B cell (primary cell): ENCODE measurements at regions not wholly inside any gene's neighbourhood (a gene's known extent, or its start where the extent isn't known, plus 50 kb on each side); places are given as distances from the start of the nearest gene placed in this dataset.

ENCODE experiments used
- ATAC-seq: fragments of 200-7000 bp; cut with Tn5 transposase; one replicate; pipeline ENCODE4 v1.10.0; 2021; ENCODE audit warnings: low read depth, mild to moderate bottlenecking, moderate number of reproducible peaks, moderate library complexity
- CTCF ChIA-PET: fragments of 350-600 bp; sonication (Branson Sonifier 250); formaldehyde crosslinking; loops from one replicate; lab custom pipeline; 2021; ENCODE audit warnings: antibody characterized with exemption, inconsistent platforms; lab: Charles Lee
- POLR2A ChIA-PET: fragments of 350-600 bp; sonication (Branson Sonifier 250); formaldehyde crosslinking; loops from one replicate; lab custom pipeline; 2021; ENCODE audit warnings: antibody characterized with exemption; lab: Charles Lee
- DNase-seq: peaks from one replicate; pipeline ENCODE4 v3.0.0; 2013
- H2AFZ ChIP-seq: 2 replicates; pipeline ENCODE4 v1.6.1; 2012; ENCODE audit warnings: mild to moderate bottlenecking, low read depth, low read length; ENCODE audit not compliant: insufficient read depth, poor library complexity, severe bottlenecking
- H3K27ac ChIP-seq, 2 donors: 1 replicate in 1 of 2; 2 replicates in 1 of 2; pipeline ENCODE4 v1.5.1; 2012 to 2013; ENCODE audit warnings: low read length in 2 of 2, mild to moderate bottlenecking in 2 of 2, moderate library complexity in 1 of 2
- H3K27me3 ChIP-seq, 4 experiments: fragments of 200-600 bp in 1 of 4; sonication (generic) in 1 of 4; replicated peaks in 1 of 4; 1 replicate in 2 of 4; 2 replicates in 2 of 4; pipeline versions ENCODE4 v1.6.1 to v1.7.0; 2013 to 2016; ENCODE audit warnings: low read length in 3 of 4, mild to moderate bottlenecking in 2 of 4, mixed read lengths in 1 of 4, moderate library complexity in 1 of 4; ENCODE audit not compliant: insufficient read depth in 4 of 4, control insufficient read depth in 3 of 4; ENCODE audit errors: control extremely low read depth in 1 of 4
- H3K36me3 ChIP-seq, 2 experiments: replicated peaks in 1 of 2; 1 replicate in 1 of 2; 2 replicates in 1 of 2; pipeline versions ENCODE4 v1.6.1 to v1.7.1; 2013; ENCODE audit warnings: low read length in 1 of 2; ENCODE audit not compliant: insufficient read depth in 2 of 2, control insufficient read depth in 1 of 2; ENCODE audit errors: control extremely low read depth in 1 of 2, extremely low read depth in 1 of 2
- H3K4me1 ChIP-seq, 2 donors: fragments of 200-600 bp in 1 of 2; sonication (generic) in 1 of 2; 1 replicate in 1 of 2; 2 replicates in 1 of 2; pipeline versions ENCODE4 v1.5.1 to v1.6.1; 2013 to 2017; ENCODE audit warnings: low read length in 2 of 2; ENCODE audit not compliant: control insufficient read depth in 2 of 2, insufficient read depth in 2 of 2
- H3K4me2 ChIP-seq: replicated peaks from 2 replicates; pipeline ENCODE3; 2012; ENCODE audit warnings: mild to moderate bottlenecking, low read depth, low read length; ENCODE audit not compliant: poor library complexity, severe bottlenecking
- H3K4me3 ChIP-seq, 5 experiments: fragments of 200-600 bp in 1 of 5; sonication (generic) in 1 of 5; 1 replicate in 3 of 5; 2 replicates in 2 of 5; pipeline versions ENCODE4 v1.5.1 to v1.7.0; 2011 to 2016; ENCODE audit warnings: low read length in 4 of 5, mild to moderate bottlenecking in 4 of 5, low read depth in 2 of 5, control low read depth in 1 of 5, moderate library complexity in 1 of 5; ENCODE audit not compliant: insufficient read depth in 1 of 5; ENCODE audit errors: control extremely low read depth in 1 of 5, extremely low read depth in 1 of 5
- H3K79me2 ChIP-seq: fragments of 200-600 bp; sonication (generic); one replicate; pipeline ENCODE4 v1.6.0; 2016; ENCODE audit warnings: low read length; ENCODE audit not compliant: control insufficient read depth, insufficient read depth
- H3K9ac ChIP-seq: fragments of 200-600 bp; sonication (generic); 2 replicates; pipeline ENCODE4 v1.6.1; 2017; ENCODE audit warnings: mild to moderate bottlenecking, low read length, moderate library complexity
- H3K9me3 ChIP-seq, 3 donors: one replicate each; pipeline versions ENCODE4 v1.6.1 to v1.7.1; 2013; ENCODE audit warnings: low read length in 2 of 3; ENCODE audit not compliant: control insufficient read depth in 2 of 3, insufficient read depth in 1 of 3; ENCODE audit errors: control extremely low read depth in 1 of 3
- H4K20me1 ChIP-seq: 2 replicates; pipeline ENCODE4 v1.6.0; 2012; ENCODE audit warnings: mild to moderate bottlenecking, low read length; ENCODE audit not compliant: insufficient read depth, control insufficient read depth, poor library complexity, severe bottlenecking
- H3K27ac Mint-ChIP-seq: one replicate; pipeline ENCODE4 v1.8.0; 2021; ENCODE audit warnings: mixed read lengths
- H3K27me3 Mint-ChIP-seq: one replicate; pipeline ENCODE4 v1.8.0; 2021; ENCODE audit warnings: mixed read lengths
- H3K4me1 Mint-ChIP-seq: one replicate; pipeline ENCODE4 v1.8.0; 2021; ENCODE audit warnings: mixed read lengths
- H3K4me3 Mint-ChIP-seq: one replicate; pipeline ENCODE4 v1.8.0; 2021; ENCODE audit warnings: mixed read lengths
- H3K9me3 Mint-ChIP-seq: one replicate; pipeline ENCODE4 v1.8.0; 2022; ENCODE audit warnings: mixed read lengths; ENCODE audit not compliant: insufficient read depth
- CTCF ChIP-seq: fragments of 200-600 bp; IDR thresholded peaks from one replicate; pipeline ENCODE4 v1.8.0; 2022; ENCODE audit warnings: antibody characterized with exemption, mild to moderate bottlenecking
- EZH2 ChIP-seq: IDR thresholded peaks from 2 replicates; pipeline ENCODE4 v1.6.1; 2012; ENCODE audit warnings: borderline replicate concordance, low read depth, mild to moderate bottlenecking, moderate library complexity, low read length; ENCODE audit not compliant: insufficient read depth, poor library complexity, severe bottlenecking
- WGBS: methylation state at CpG from one replicate; pipeline ENCODE4 v1.1.5; 2013; ENCODE audit warnings: missing lambda C conversion rate; ENCODE audit not compliant: insufficient coverage; 5-methylcytosine and 5-hydroxymethylcytosine counted together
- intact Hi-C: fragments of 100-400 bp; cut with micrococcal nuclease; formaldehyde crosslinking; loops from one replicate; pipeline ENCODE4 v1.10.0; 2022

DNA sequence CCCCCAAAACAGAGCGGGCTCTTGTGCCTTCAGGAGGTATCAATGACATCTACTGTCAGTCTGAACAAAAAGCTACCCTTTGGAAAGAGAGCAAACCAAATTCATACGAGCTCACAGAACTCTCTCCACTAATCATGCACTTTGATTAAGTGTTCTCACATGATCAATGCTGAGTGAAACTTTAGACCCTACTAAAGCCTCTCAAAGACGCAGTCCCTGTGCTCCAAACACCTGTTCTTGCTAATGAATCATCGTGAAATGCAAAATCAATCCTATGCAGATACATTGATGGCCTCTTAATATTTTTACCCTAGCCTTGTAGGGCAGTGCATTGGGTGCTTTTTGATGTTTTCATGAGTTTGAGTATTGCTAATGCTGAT, 113.4 kb downstream of the ZBTB18 start:
- POLR2A ChIA-PET, result no interaction called here
- H3K9me3 Mint-ChIP-seq, result peaks cover 3% of the 10 kb centered on the region
- 90% methylated on average over 2 of the region's 4 CpGs for WGBS
- no peak for DNase-seq
- H3K36me3 ChIP-seq, result no peaks in the 10 kb centered on the region
- no peak for ATAC-seq
- peaks cover 3% of the 10 kb centered on the region for H3K27me3 Mint-ChIP-seq
- H3K27ac ChIP-seq, result no peak overlapping the region
- TF ChIP-seq CTCF, result no peak
- TF ChIP-seq EZH2, result no peak
- CTCF ChIA-PET, result no interaction called here
- intact Hi-C loops, result no loop called here
- H3K9me3 ChIP-seq, result no peaks in the 10 kb centered on the region
- H3K4me3 ChIP-seq, result no peak overlapping the region
- H3K79me2 ChIP-seq, result no peaks in the 10 kb centered on the region
- H3K27ac Mint-ChIP-seq, result no peak overlapping the region
- no peak overlapping the region for H2AFZ ChIP-seq
- no peaks in the 10 kb centered on the region for H3K4me1 ChIP-seq
- H3K4me1 Mint-ChIP-seq, result no peaks in the 10 kb centered on the region
- H3K27me3 ChIP-seq, result no peaks in the 10 kb centered on the region
- H4K20me1 ChIP-seq, result no peaks in the 10 kb centered on the region
- H3K4me2 ChIP-seq, result no peak overlapping the region
- H3K9ac ChIP-seq, result no peak overlapping the region
- H3K4me3 Mint-ChIP-seq, result no peak overlapping the region

DNA sequence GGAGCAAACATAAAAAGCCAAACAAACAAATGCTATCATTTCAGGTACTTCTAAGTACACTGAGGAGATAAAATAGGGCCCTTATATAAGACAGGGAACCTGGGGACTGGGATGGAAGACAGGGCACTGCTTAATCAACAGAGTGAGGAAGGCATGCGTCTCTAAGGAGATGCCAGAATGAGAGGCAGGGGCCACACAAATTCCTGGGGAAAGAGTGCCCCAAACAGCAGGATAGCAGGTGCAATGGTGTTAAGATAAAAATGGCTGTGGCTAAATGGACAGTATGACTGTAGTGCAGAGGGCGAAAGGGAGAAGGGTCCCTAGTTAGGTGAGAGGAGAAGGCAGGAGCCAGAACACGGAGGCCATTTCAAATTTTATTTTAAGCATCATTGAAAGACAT, 113.9 kb downstream of the ZBTB18 start:
- CTCF ChIA-PET, result no interaction called here
- no peak overlapping the region for H3K27ac Mint-ChIP-seq
- H3K9me3 Mint-ChIP-seq, result peaks cover 3% of the 10 kb centered on the region
- POLR2A ChIA-PET, result no interaction called here
- Histone ChIP-seq H2AFZ (no peak overlapping the region), H3K4me2 (no peak overlapping the region), H3K4me3 (no peak overlapping the region), H3K36me3 (no peaks in the 10 kb centered on the region), H3K79me2 (no peaks in the 10 kb centered on the region), H3K9me3 (no peaks in the 10 kb centered on the region), H4K20me1 (no peaks in the 10 kb centered on the region), H3K4me1 (no peaks in the 10 kb centered on the region), H3K27ac (no peak overlapping the region), H3K9ac (no peak overlapping the region), H3K27me3 (no peaks in the 10 kb centered on the region)
- ATAC-seq (no peak), DNase-seq (no peak)
- TF ChIP-seq EZH2, result no peak
- no peak for TF ChIP-seq CTCF
- no peaks in the 10 kb centered on the region for H3K4me1 Mint-ChIP-seq
- intact Hi-C loops, result no loop called here
- 100% methylated on average over 1 of the region's 3 CpGs for WGBS
- H3K27me3 Mint-ChIP-seq, result peaks cover 3% of the 10 kb centered on the region
- H3K4me3 Mint-ChIP-seq, result no peak overlapping the region
